Kidney (tissue), 13 donors: ENCODE measurements at regions not wholly inside any gene's neighbourhood (a gene's known extent, or its start where the extent isn't known, plus 50 kb on each side); places are given as distances from the start of the nearest gene placed in this dataset.

Source experiments
- DNase-seq, 5 donors: peaks; one replicate each; pipeline ENCODE4 v3.0.0-alpha.2; 2013 to 2020
- FAIRE-seq: peaks from 2 replicates; lab custom pipeline; 2012; peaks lifted over from hg19 to GRCh38; lab: Jason Lieb, UNC
- H3K27ac ChIP-seq, 2 donors: one replicate each; pipeline ENCODE4 v1.7.0; 2013; ENCODE audit warnings: low read depth in 2 of 2, low read length in 2 of 2, inconsistent platforms in 1 of 2
- H3K27me3 ChIP-seq: one replicate; pipeline ENCODE4 v1.7.1; 2013; ENCODE audit warnings: low read length, inconsistent platforms; ENCODE audit not compliant: control insufficient read depth, insufficient read depth
- H3K36me3 ChIP-seq, 3 donors: one replicate each; pipeline versions ENCODE4 v1.7.0 to v1.7.1; 2013; ENCODE audit warnings: low read length in 3 of 3, control low read depth in 1 of 3, inconsistent platforms in 1 of 3; ENCODE audit not compliant: insufficient read depth in 3 of 3, control insufficient read depth in 2 of 3
- H3K4me1 ChIP-seq, 3 donors: one replicate each; pipeline versions ENCODE4 v1.7.0 to v1.7.1; 2013; ENCODE audit warnings: low read length in 3 of 3, inconsistent platforms in 1 of 3, low read depth in 1 of 3; ENCODE audit not compliant: control insufficient read depth in 2 of 3, insufficient read depth in 2 of 3
- H3K4me3 ChIP-seq, 3 donors: one replicate each; pipeline versions ENCODE4 v1.7.0 to v1.8.1; 2013; ENCODE audit warnings: low read length in 3 of 3, control low read depth in 1 of 3, inconsistent platforms in 1 of 3
- H3K9ac ChIP-seq, 3 donors: one replicate each; pipeline versions ENCODE4 v1.7.0 to v1.7.1; 2013; ENCODE audit warnings: low read length in 3 of 3, control low read depth in 1 of 3, inconsistent platforms in 1 of 3
- H3K9me3 ChIP-seq, 3 donors: one replicate each; pipeline versions ENCODE4 v1.7.0 to v1.7.1; 2013; ENCODE audit warnings: low read length in 3 of 3, control low read depth in 1 of 3, inconsistent platforms in 1 of 3; ENCODE audit not compliant: control insufficient read depth in 2 of 3, insufficient read depth in 1 of 3
- CTCF ChIP-seq: IDR thresholded peaks from 3 replicates; pipeline ENCODE4 v1.5.1; 2012; ENCODE audit warnings: mild to moderate bottlenecking, moderate library complexity, borderline replicate concordance; ENCODE audit not compliant: insufficient read depth; ENCODE audit errors: extremely low read depth
- intact Hi-C: fragments of 100-400 bp; cut with DNase I; formaldehyde crosslinking; loops from one replicate; pipeline ENCODE4 v1.11.1; 2022
- donor health status: control.
- donor health status: control.
- donor health status: control.
- donor health status: control.
- donor health status: control.
- donor health status: DM: yes; HTN: yes; CAD: no.
- donor health status: Normal renal cell carcinoma (clear cell type).

- Histone ChIP-seq H3K4me3 (no peak overlapping the region), H3K36me3 (no peaks in the 10 kb centered on the region), H3K27me3 (no peaks in the 10 kb centered on the region), H3K9me3 (no peaks in the 10 kb centered on the region), H3K27ac (no peak overlapping the region), H3K4me1 (no peaks in the 10 kb centered on the region), H3K9ac (no peak overlapping the region)
- intact Hi-C loops: no loop called here
- no peak for DNase-seq
- no peak for FAIRE-seq
- no peak for TF ChIP-seq CTCF
These were observed 379.9 kb upstream of the ACTBL2 start for GRCh38 chr5:57862471-57862911.

- Histone ChIP-seq H3K9me3 (no peaks in the 10 kb centered on the region), H3K36me3 (no peaks in the 10 kb centered on the region), H3K27ac (no peak overlapping the region), H3K27me3 (no peaks in the 10 kb centered on the region), H3K9ac (no peak overlapping the region), H3K4me1 (no peaks in the 10 kb centered on the region), H3K4me3 (no peak overlapping the region)
- no peak for TF ChIP-seq CTCF
- FAIRE-seq (no peak), DNase-seq (no peak)
- intact Hi-C loops: no loop called here
These were observed 377.0 kb upstream of the ACTBL2 start for GRCh38 chr5:57859626-57860025.

- Histone ChIP-seq H3K4me1 (no peaks in the 10 kb centered on the region), H3K9ac (no peak overlapping the region), H3K4me3 (no peak overlapping the region), H3K36me3 (no peaks in the 10 kb centered on the region), H3K9me3 (no peaks in the 10 kb centered on the region), H3K27me3 (no peaks in the 10 kb centered on the region), H3K27ac (no peak overlapping the region)
- DNase-seq (peak in 3 of 5 donors; percentile 44 to 84 (median 55)), FAIRE-seq (no peak)
- no peak for TF ChIP-seq CTCF
- intact Hi-C loops: no loop called here
These were observed 376.3 kb upstream of the ACTBL2 start for GRCh38 chr5:57858905-57859304.

GRCh38 chr5:57857696-57858095 is 375.1 kb upstream of the ACTBL2 start:
- Histone ChIP-seq H3K27me3 (no peaks in the 10 kb centered on the region), H3K9ac (no peak overlapping the region), H3K27ac (no peak overlapping the region), H3K9me3 (no peaks in the 10 kb centered on the region), H3K36me3 (no peaks in the 10 kb centered on the region), H3K4me3 (no peak overlapping the region), H3K4me1 (no peaks in the 10 kb centered on the region)
- no peak for DNase-seq
- intact Hi-C loops: no loop called here
- FAIRE-seq: no peak
- no peak for TF ChIP-seq CTCF
